DOHH2 (cell line): ENCODE measurements at regions not wholly inside any gene's neighbourhood (a gene's known extent, or its start where the extent isn't known, plus 50 kb on each side); places are given as distances from the start of the nearest gene placed in this dataset.

Source experiments
- H3F3A ChIP-seq: fragments of 200-600 bp; sonication (generic), shearing (Covaris generic); 2 replicates; pipeline ENCODE4 v1.6.0; 2016; ENCODE audit warnings: antibody characterized with exemption, mild to moderate bottlenecking; ENCODE audit not compliant: control insufficient read depth, insufficient read depth
- H3K27ac ChIP-seq: fragments of 200-600 bp; sonication (generic); 2 replicates; pipeline ENCODE4 v1.5.1; 2014; ENCODE audit warnings: low read depth, mild to moderate bottlenecking, low read length, moderate library complexity
- H3K27me3 ChIP-seq: fragments of 200-600 bp; sonication (generic); 2 replicates; pipeline ENCODE4 v1.6.1; 2014; ENCODE audit warnings: mild to moderate bottlenecking, low read length, mixed read lengths; ENCODE audit not compliant: control insufficient read depth
- H3K36me3 ChIP-seq: fragments of 200-600 bp; sonication (generic); 2 replicates; pipeline ENCODE4 v1.6.1; 2014; ENCODE audit warnings: mild to moderate bottlenecking, low read length, moderate library complexity, mixed read lengths; ENCODE audit not compliant: control insufficient read depth
- H3K4me1 ChIP-seq: fragments of 200-600 bp; sonication (generic); 2 replicates; pipeline ENCODE4 v1.6.1; 2014; ENCODE audit warnings: mild to moderate bottlenecking, low read length, mixed read lengths; ENCODE audit not compliant: control insufficient read depth
- H3K4me2 ChIP-seq: fragments of 200-600 bp; sonication (generic); 2 replicates; pipeline ENCODE4 v1.6.0; 2014; ENCODE audit warnings: mild to moderate bottlenecking, low read length, moderate library complexity
- H3K4me3 ChIP-seq: fragments of 200-600 bp; sonication (generic); 2 replicates; pipeline ENCODE4 v1.5.1; 2014; ENCODE audit warnings: mild to moderate bottlenecking, low read length, mixed read lengths
- H3K79me2 ChIP-seq: fragments of 200-600 bp; sonication (generic); 2 replicates; pipeline ENCODE4 v1.6.1; 2014; ENCODE audit warnings: mild to moderate bottlenecking, low read length, mixed read lengths; ENCODE audit not compliant: control insufficient read depth
- H3K9me2 ChIP-seq: fragments of 200-600 bp; sonication (generic); replicated peaks from 2 replicates; pipeline ENCODE4 v1.6.1; 2014; ENCODE audit warnings: mild to moderate bottlenecking, low read length, mixed read lengths; ENCODE audit not compliant: control insufficient read depth
- H3K9me3 ChIP-seq: fragments of 200-600 bp; sonication (generic); 2 replicates; pipeline ENCODE4 v1.6.1; 2014; ENCODE audit warnings: antibody characterized with exemption, low read length, mixed read lengths; ENCODE audit not compliant: control insufficient read depth, insufficient read depth
- H4K20me1 ChIP-seq: fragments of 200-600 bp; sonication (generic); 2 replicates; pipeline ENCODE4 v1.6.0; 2014; ENCODE audit warnings: low read depth, mild to moderate bottlenecking, antibody characterized with exemption, low read length, moderate library complexity; ENCODE audit not compliant: control insufficient read depth, insufficient read depth
- EZH2phosphoT487 ChIP-seq: fragments of 200-600 bp; sonication (generic); IDR thresholded peaks from 2 replicates; pipeline ENCODE4 v1.6.1; 2017; ENCODE audit warnings: borderline replicate concordance, mild to moderate bottlenecking, antibody characterized with exemption, low read length, moderate library complexity, mixed read lengths
- TF ChIP-seq, protein P1 (sequence below): fragments of 200-600 bp; sonication (generic); IDR thresholded peaks from one replicate; pipeline ENCODE4 v1.5.1; 2014; ENCODE audit warnings: antibody characterized with exemption, mild to moderate bottlenecking, low read depth, low read length; ENCODE audit not compliant: poor library complexity, severe bottlenecking

DNA sequence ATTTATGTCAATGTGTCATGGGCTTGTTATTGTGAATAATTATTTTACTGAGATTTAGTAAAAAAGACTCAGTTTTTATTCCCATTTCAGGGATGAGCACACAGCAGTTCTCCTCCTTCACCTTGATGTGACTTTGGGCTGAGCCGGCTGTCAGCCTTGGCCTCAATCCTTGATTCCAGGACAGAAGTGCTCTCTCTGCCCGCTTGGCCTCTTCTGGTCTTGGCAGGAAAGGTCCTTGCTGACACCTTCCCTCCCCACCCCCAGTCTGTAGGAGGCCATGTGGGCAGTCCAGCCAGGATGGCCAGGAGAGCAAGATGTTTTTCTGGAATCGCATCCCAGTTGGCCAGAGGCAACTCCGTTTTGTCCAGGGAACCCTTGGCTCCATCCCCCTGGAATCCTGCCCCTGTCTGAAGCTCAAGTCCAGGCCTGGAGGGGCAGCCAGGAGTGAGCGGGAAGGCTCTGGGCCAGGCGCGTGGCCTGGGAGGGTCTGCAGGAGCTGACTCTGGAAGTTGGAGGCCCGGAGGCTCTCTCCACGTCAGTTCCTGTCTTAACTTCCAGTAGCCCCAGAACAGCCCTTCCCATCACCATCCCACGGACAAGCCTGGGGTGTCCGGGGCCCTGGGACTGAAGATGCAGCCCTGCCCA lies 100.9 kb downstream of the PDGFA start:
- Histone ChIP-seq H3K4me2 (no peak overlapping the region), H3K27ac (no peak overlapping the region), H3K4me1 (no peaks in the 10 kb centered on the region), H3K79me2 (no peaks in the 10 kb centered on the region), H3K27me3 (no peaks in the 10 kb centered on the region), H4K20me1 (no peaks in the 10 kb centered on the region), H3K36me3 (no peaks in the 10 kb centered on the region), H3F3A (no peaks in the 10 kb centered on the region), H3K4me3 (no peak overlapping the region), H3K9me3 (peaks cover 76% of the 10 kb centered on the region), H3K9me2 (no peaks in the 10 kb centered on the region)
- TF ChIP-seq, protein P1, sequence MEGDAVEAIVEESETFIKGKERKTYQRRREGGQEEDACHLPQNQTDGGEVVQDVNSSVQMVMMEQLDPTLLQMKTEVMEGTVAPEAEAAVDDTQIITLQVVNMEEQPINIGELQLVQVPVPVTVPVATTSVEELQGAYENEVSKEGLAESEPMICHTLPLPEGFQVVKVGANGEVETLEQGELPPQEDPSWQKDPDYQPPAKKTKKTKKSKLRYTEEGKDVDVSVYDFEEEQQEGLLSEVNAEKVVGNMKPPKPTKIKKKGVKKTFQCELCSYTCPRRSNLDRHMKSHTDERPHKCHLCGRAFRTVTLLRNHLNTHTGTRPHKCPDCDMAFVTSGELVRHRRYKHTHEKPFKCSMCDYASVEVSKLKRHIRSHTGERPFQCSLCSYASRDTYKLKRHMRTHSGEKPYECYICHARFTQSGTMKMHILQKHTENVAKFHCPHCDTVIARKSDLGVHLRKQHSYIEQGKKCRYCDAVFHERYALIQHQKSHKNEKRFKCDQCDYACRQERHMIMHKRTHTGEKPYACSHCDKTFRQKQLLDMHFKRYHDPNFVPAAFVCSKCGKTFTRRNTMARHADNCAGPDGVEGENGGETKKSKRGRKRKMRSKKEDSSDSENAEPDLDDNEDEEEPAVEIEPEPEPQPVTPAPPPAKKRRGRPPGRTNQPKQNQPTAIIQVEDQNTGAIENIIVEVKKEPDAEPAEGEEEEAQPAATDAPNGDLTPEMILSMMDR: no peak
- TF ChIP-seq EZH2phosphoT487: no peak

- Histone ChIP-seq H3F3A (no peaks in the 10 kb centered on the region), H3K9me3 (peaks cover 81% of the 10 kb centered on the region), H3K4me1 (no peaks in the 10 kb centered on the region), H3K4me2 (no peak overlapping the region), H3K27me3 (no peaks in the 10 kb centered on the region), H3K9me2 (no peaks in the 10 kb centered on the region), H3K79me2 (no peaks in the 10 kb centered on the region), H4K20me1 (no peaks in the 10 kb centered on the region), H3K27ac (no peak overlapping the region), H3K36me3 (no peaks in the 10 kb centered on the region), H3K4me3 (no peak overlapping the region)
- TF ChIP-seq EZH2phosphoT487: no peak
- TF ChIP-seq, protein P1: no peak
Observed at GRCh38 chr7:420142-421093, 99.2 kb downstream of the PDGFA start.

- Histone ChIP-seq H3K4me3 (no peak overlapping the region), H3K27ac (no peak overlapping the region), H3K36me3 (no peaks in the 10 kb centered on the region), H3K79me2 (no peaks in the 10 kb centered on the region), H3K4me2 (no peak overlapping the region), H3K27me3 (no peaks in the 10 kb centered on the region), H3K4me1 (no peaks in the 10 kb centered on the region), H3K9me2 (no peaks in the 10 kb centered on the region), H3F3A (no peaks in the 10 kb centered on the region), H3K9me3 (peaks cover 79% of the 10 kb centered on the region), H4K20me1 (no peaks in the 10 kb centered on the region)
- TF ChIP-seq, protein P1: no peak
- TF ChIP-seq EZH2phosphoT487: no peak
Observed at GRCh38 chr7:421136-421991, 98.3 kb downstream of the PDGFA start.
